PC-3 (cell line): ENCODE measurements at regions not wholly inside any gene's neighbourhood (a gene's known extent, or its start where the extent isn't known, plus 50 kb on each side); places are given as distances from the start of the nearest gene placed in this dataset.

Experiments used
- ATAC-seq: fragments of 200-7000 bp; cut with Tn5 transposase; 2 replicates; pipeline ENCODE4 v1.9.1; 2020; ENCODE audit warnings: mild to moderate bottlenecking, moderate library complexity
- BruUV-seq: library from RNA; stranded (reverse); fragments of 400-500 nt; replicated peaks from 2 replicates; lab custom pipeline; 2021; lab: Mats Ljungman, UMichigan
- CTCF ChIA-PET: fragments of 300-600 bp; sonication (Branson Sonifier 250); formaldehyde crosslinking; loops from one replicate; lab custom pipeline; 2022; ENCODE audit warnings: antibody characterized with exemption; lab: Charles Lee
- POLR2A ChIA-PET: fragments of 300-600 bp; sonication (Branson Sonifier 250); formaldehyde crosslinking; loops from one replicate; lab custom pipeline; 2022; ENCODE audit warnings: antibody characterized with exemption; ENCODE audit not compliant: unreplicated experiment; lab: Charles Lee
- DNase-seq: peaks from one replicate; pipeline ENCODE4 v3.0.0-alpha.2; 2015
- H2AFZ ChIP-seq: fragments of 300-600 bp; sonication (generic); 2 replicates; pipeline ENCODE4 v1.6.0; 2016; ENCODE audit warnings: antibody characterized with exemption, low read length
- H3F3A ChIP-seq: fragments of 300-600 bp; sonication (generic); one replicate; pipeline ENCODE4 v1.6.0; 2017; ENCODE audit warnings: antibody characterized with exemption, low read length, control low read depth, mild to moderate bottlenecking; ENCODE audit not compliant: unreplicated experiment
- H3K27ac ChIP-seq: fragments of 300-600 bp; sonication (generic); 2 replicates; pipeline ENCODE4 v1.5.1; 2016; ENCODE audit warnings: mild to moderate bottlenecking, low read length
- H3K27me3 ChIP-seq: fragments of 300-600 bp; sonication (generic); 2 replicates; pipeline ENCODE4 v1.6.1; 2016; ENCODE audit warnings: low read length, mixed read lengths
- H3K36me3 ChIP-seq: fragments of 300-600 bp; sonication (generic); 2 replicates; pipeline ENCODE4 v1.6.1; 2016; ENCODE audit warnings: low read depth, mixed run types, low read length, mixed read lengths
- H3K4me1 ChIP-seq: fragments of 300-600 bp; sonication (generic); 2 replicates; pipeline ENCODE4 v1.5.1; 2016; ENCODE audit warnings: low read length; ENCODE audit not compliant: insufficient read depth
- H3K4me2 ChIP-seq: fragments of 300-600 bp; sonication (generic); 2 replicates; pipeline ENCODE4 v1.6.0; 2016; ENCODE audit warnings: low read length
- H3K4me3 ChIP-seq: fragments of 300-600 bp; sonication (generic); 2 replicates; pipeline ENCODE4 v1.5.1; 2016; ENCODE audit warnings: mild to moderate bottlenecking, low read length, mixed read lengths
- H3K79me2 ChIP-seq: fragments of 300-600 bp; sonication (generic); 2 replicates; pipeline ENCODE4 v1.6.1; 2017; ENCODE audit warnings: low read length, mixed read lengths
- H3K9ac ChIP-seq: fragments of 300-600 bp; sonication (generic); 2 replicates; pipeline ENCODE4 v1.6.0; 2016; ENCODE audit warnings: mild to moderate bottlenecking, low read length
- H3K9me2 ChIP-seq: fragments of 300-600 bp; sonication (generic); replicated peaks from 2 replicates; pipeline ENCODE4 v1.6.1; 2016; ENCODE audit warnings: mixed run types, low read length, mixed read lengths
- H3K9me3 ChIP-seq: fragments of 300-600 bp; sonication (generic); 2 replicates; pipeline ENCODE4 v1.6.1; 2016; ENCODE audit warnings: low read length, mixed read lengths
- H4K20me1 ChIP-seq: fragments of 300-600 bp; sonication (generic); 2 replicates; pipeline ENCODE4 v1.6.1; 2016; ENCODE audit warnings: low read length, mixed read lengths
- CTCF ChIP-seq: fragments of 300-600 bp; sonication (generic); conservative IDR thresholded peaks from 2 replicates; pipeline ENCODE4 v1.5.1; 2017; ENCODE audit warnings: antibody characterized with exemption, low read depth, mild to moderate bottlenecking, low read length
- EZH2 ChIP-seq: fragments of 300-600 bp; sonication (generic); IDR thresholded peaks from one replicate; pipeline ENCODE4 v1.6.1; 2017; ENCODE audit warnings: antibody characterized with exemption, mild to moderate bottlenecking, low read length; ENCODE audit not compliant: unreplicated experiment
- EZH2phosphoT487 ChIP-seq: fragments of 300-600 bp; sonication (generic); IDR thresholded peaks from 2 replicates; pipeline ENCODE4 v1.6.1; 2018; ENCODE audit warnings: mild to moderate bottlenecking, antibody characterized with exemption, low read length, borderline replicate concordance
- intact Hi-C: fragments of 100-400 bp; cut with micrococcal nuclease; formaldehyde crosslinking; loops from 2 replicates; pipeline ENCODE4 v1.9.0; 2023

DNA sequence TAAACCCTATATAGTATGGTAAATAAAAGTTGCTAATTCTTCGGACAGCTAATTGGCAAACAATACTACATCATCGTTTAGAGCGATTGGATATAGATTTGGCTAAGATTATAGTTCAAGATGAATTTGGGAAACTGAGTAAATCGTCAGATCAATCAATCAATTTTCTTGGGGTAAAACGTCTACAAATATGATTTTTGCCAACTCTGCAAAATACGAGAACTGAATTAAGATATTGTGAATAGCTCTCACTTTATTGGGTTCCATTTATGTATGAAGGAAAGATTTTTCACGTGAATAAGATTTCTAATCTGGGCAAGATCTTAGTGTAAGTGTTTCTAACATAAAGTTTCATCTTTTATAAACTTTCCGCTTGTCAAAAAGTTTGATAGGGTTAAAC, 132.9 kb upstream of the AGR3 start:
- intact Hi-C loops, result no loop called here
- POLR2A ChIA-PET, result no interaction called here
- TF ChIP-seq EZH2phosphoT487 (no peak), CTCF (no peak), EZH2 (no peak)

GRCh38 chr7:17015598-17016031, 133.8 kb upstream of the AGR3 start:
- DNase-seq, result no peak
- Histone ChIP-seq H3K9me2 (no peaks in the 10 kb centered on the region), H3K9ac (no peak overlapping the region), H4K20me1 (no peaks in the 10 kb centered on the region), H2AFZ (no peak overlapping the region), H3K79me2 (no peaks in the 10 kb centered on the region), H3K36me3 (no peaks in the 10 kb centered on the region), H3K4me3 (no peak overlapping the region), H3K27me3 (no peaks in the 10 kb centered on the region), H3K9me3 (no peaks in the 10 kb centered on the region), H3K4me1 (peaks cover 2% of the 10 kb centered on the region; the same call in 1 of the 2 replicates), H3K27ac (no peak overlapping the region), H3K4me2 (no peak overlapping the region), H3F3A (no peaks in the 10 kb centered on the region)
- POLR2A ChIA-PET, result no interaction called here
- intact Hi-C loops, result no loop called here
- BruUV-seq, result no TSS peak
- CTCF ChIA-PET, result no interaction called here
- TF ChIP-seq EZH2phosphoT487 (no peak), CTCF (no peak), EZH2 (no peak)
- no peak for ATAC-seq

More for the DNA sequence above, 132.9 kb upstream of the AGR3 start:
- Histone ChIP-seq H3F3A (no peaks in the 10 kb centered on the region), H3K4me3 (no peak overlapping the region), H2AFZ (no peak overlapping the region), H3K4me1 (peaks cover 12% of the 10 kb centered on the region), H4K20me1 (no peaks in the 10 kb centered on the region), H3K36me3 (no peaks in the 10 kb centered on the region), H3K79me2 (no peaks in the 10 kb centered on the region), H3K27me3 (no peaks in the 10 kb centered on the region), H3K27ac (no peak overlapping the region), H3K9ac (no peak overlapping the region), H3K9me3 (no peaks in the 10 kb centered on the region), H3K4me2 (no peak overlapping the region), H3K9me2 (no peaks in the 10 kb centered on the region)
- DNase-seq, result no peak
- BruUV-seq, result no TSS peak
- ATAC-seq, result no peak
- CTCF ChIA-PET, result no interaction called here

- no peak overlapping the region for H3K4me2 ChIP-seq
- POLR2A ChIA-PET, result no interaction called here
- H3K9ac ChIP-seq, result no peak overlapping the region
- no peaks in the 10 kb centered on the region for H4K20me1 ChIP-seq
- H3F3A ChIP-seq, result no peaks in the 10 kb centered on the region
- no peaks in the 10 kb centered on the region for H3K9me3 ChIP-seq
- CTCF ChIA-PET, result no interaction called here
- H3K36me3 ChIP-seq, result no peaks in the 10 kb centered on the region
- TF ChIP-seq EZH2 (no peak), EZH2phosphoT487 (no peak), CTCF (no peak)
- no peak for ATAC-seq
- no peaks in the 10 kb centered on the region for H3K4me1 ChIP-seq
- H3K79me2 ChIP-seq, result no peaks in the 10 kb centered on the region
- H3K27me3 ChIP-seq, result no peaks in the 10 kb centered on the region
- H3K27ac ChIP-seq, result no peak overlapping the region
- H2AFZ ChIP-seq, result no peak overlapping the region
- intact Hi-C loops, result no loop called here
- H3K4me3 ChIP-seq, result no peak overlapping the region
- BruUV-seq, result no TSS peak
- DNase-seq, result no peak
- no peaks in the 10 kb centered on the region for H3K9me2 ChIP-seq
These were observed 134.7 kb upstream of the AGR3 start for GRCh38 chr7:17016402-17017010.
